ENCODE measurements at regions not wholly inside any gene's neighbourhood (a gene's known extent, or its start where the extent isn't known, plus 50 kb on each side); places are given as distances from the start of the nearest gene placed in this dataset.

GRCh38 chr2:41948397-41948763 is 99.4 kb upstream of the PKDCC start:
- ChIA-PET POLR2A (ENCODE audit: partially characterized antibody) (no interaction called here), CTCF (ENCODE audit: partially characterized antibody) (no interaction called here)
- Histone ChIP-seq H3K9me3 (ENCODE audit: control insufficient read depth in 1 of 2, low read length in 2 of 2) (no peaks in the 10 kb centered on the region), H3K4me3 (ENCODE audit: low read length in 2 of 2) (no peak overlapping the region), H3K36me3 (ENCODE audit: insufficient read depth, low read length) (no peaks in the 10 kb centered on the region), H3K27ac (ENCODE audit: low read depth, low read length) (no peak overlapping the region), H3K27me3 (ENCODE audit: insufficient read depth, low read length) (no peaks in the 10 kb centered on the region), H3K4me1 (ENCODE audit: insufficient read depth, low read length) (no peaks in the 10 kb centered on the region)
- intact Hi-C loops (cut with micrococcal nuclease): no loop called here
- Mint-ChIP-seq H3K4me1 (no peaks in the 10 kb centered on the region), H3K27me3 (peaks cover 3 to 9% of the 10 kb centered on the region in 2 donors), H3K36me3 (no peaks in the 10 kb centered on the region), H3K27ac (no peak overlapping the region), H3K4me3 (no peak overlapping the region), H3K9me3 (peaks cover 0 to 3% (median 0%) of the 10 kb centered on the region in 8 donors)
- DNase-seq: no peak

- H3K9me3 Mint-ChIP-seq: peaks cover 0 to 3% (median 0%) of the 10 kb centered on the region in 8 donors
- intact Hi-C loops (cut with micrococcal nuclease): no loop called here
- no peaks in the 10 kb centered on the region for H3K4me1 Mint-ChIP-seq
- no peak overlapping the region for H3K4me3 Mint-ChIP-seq
- CTCF ChIA-PET (ENCODE audit: partially characterized antibody): no interaction called here
- H3K27ac ChIP-seq (ENCODE audit: low read depth, low read length): no peak overlapping the region
- H3K4me1 ChIP-seq (ENCODE audit: insufficient read depth, low read length): no peaks in the 10 kb centered on the region
- POLR2A ChIA-PET (ENCODE audit: partially characterized antibody): no interaction called here
- H3K27me3 ChIP-seq (ENCODE audit: insufficient read depth, low read length): no peaks in the 10 kb centered on the region
- H3K4me3 ChIP-seq (ENCODE audit: low read length in 2 of 2): no peak overlapping the region
- H3K36me3 Mint-ChIP-seq: no peaks in the 10 kb centered on the region
- H3K9me3 ChIP-seq (ENCODE audit: control insufficient read depth in 1 of 2, low read length in 2 of 2): no peaks in the 10 kb centered on the region
- no peak overlapping the region for H3K27ac Mint-ChIP-seq
- H3K36me3 ChIP-seq (ENCODE audit: insufficient read depth, low read length): no peaks in the 10 kb centered on the region
- no peak for DNase-seq
- H3K27me3 Mint-ChIP-seq: peaks cover 3 to 9% of the 10 kb centered on the region in 2 donors
These were observed 98.5 kb upstream of the PKDCC start for GRCh38 chr2:41949091-41949882.

- intact Hi-C loops (cut with micrococcal nuclease): no loop called here
- no peak overlapping the region for H3K27ac Mint-ChIP-seq
- no peaks in the 10 kb centered on the region for H3K4me1 Mint-ChIP-seq
- no peak overlapping the region for H3K4me3 ChIP-seq (ENCODE audit: low read length in 2 of 2)
- no peak for DNase-seq
- H3K4me3 Mint-ChIP-seq: no peak overlapping the region
- H3K27me3 Mint-ChIP-seq: peaks cover 3 to 9% of the 10 kb centered on the region in 2 donors
- H3K27me3 ChIP-seq (ENCODE audit: insufficient read depth, low read length): no peaks in the 10 kb centered on the region
- H3K36me3 Mint-ChIP-seq: no peaks in the 10 kb centered on the region
- ChIA-PET CTCF (ENCODE audit: partially characterized antibody) (no interaction called here), POLR2A (ENCODE audit: partially characterized antibody) (no interaction called here)
- peaks cover 0 to 3% (median 0%) of the 10 kb centered on the region in 8 donors for H3K9me3 Mint-ChIP-seq
- H3K27ac ChIP-seq (ENCODE audit: low read depth, low read length): no peak overlapping the region
- H3K36me3 ChIP-seq (ENCODE audit: insufficient read depth, low read length): no peaks in the 10 kb centered on the region
- no peaks in the 10 kb centered on the region for H3K9me3 ChIP-seq (ENCODE audit: control insufficient read depth in 1 of 2, low read length in 2 of 2)
- H3K4me1 ChIP-seq (ENCODE audit: insufficient read depth, low read length): no peaks in the 10 kb centered on the region
These were observed 97.7 kb upstream of the PKDCC start for GRCh38 chr2:41949883-41950665.

GRCh38 chr2:41950666-41950960 is 97.2 kb upstream of the PKDCC start:
- peaks cover 3 to 9% of the 10 kb centered on the region in 2 donors for H3K27me3 Mint-ChIP-seq

GRCh38 chr2:41954304-41955291 is 93.2 kb upstream of the PKDCC start:
- Mint-ChIP-seq H3K9me3 (no peaks in the 10 kb centered on the region), H3K27ac (no peak overlapping the region), H3K27me3 (peaks cover 4% of the 10 kb centered on the region in 2 donors), H3K4me3 (no peak overlapping the region), H3K36me3 (no peaks in the 10 kb centered on the region), H3K4me1 (no peaks in the 10 kb centered on the region)
- CTCF ChIA-PET (ENCODE audit: partially characterized antibody): no interaction called here
- Histone ChIP-seq H3K4me1 (ENCODE audit: insufficient read depth, low read length) (no peaks in the 10 kb centered on the region), H3K4me3 (ENCODE audit: low read length in 2 of 2) (no peak overlapping the region), H3K9me3 (ENCODE audit: control insufficient read depth in 1 of 2, low read length in 2 of 2) (no peaks in the 10 kb centered on the region), H3K27ac (ENCODE audit: low read depth, low read length) (no peak overlapping the region), H3K36me3 (ENCODE audit: insufficient read depth, low read length) (no peaks in the 10 kb centered on the region), H3K27me3 (ENCODE audit: insufficient read depth, low read length) (no peaks in the 10 kb centered on the region)
- DNase-seq: no peak
- POLR2A ChIA-PET (ENCODE audit: partially characterized antibody): no interaction called here
- intact Hi-C loops (cut with micrococcal nuclease): no loop called here

More at GRCh38 chr2:41950666-41950960, 97.2 kb upstream of the PKDCC start:
- H3K4me3 ChIP-seq (ENCODE audit: low read length in 2 of 2): no peak overlapping the region
- intact Hi-C loops (cut with micrococcal nuclease): no loop called here
- H3K4me1 Mint-ChIP-seq: no peaks in the 10 kb centered on the region
- no peak overlapping the region for H3K4me3 Mint-ChIP-seq
- H3K36me3 ChIP-seq (ENCODE audit: insufficient read depth, low read length): no peaks in the 10 kb centered on the region
- POLR2A ChIA-PET (ENCODE audit: partially characterized antibody): no interaction called here
- H3K27ac ChIP-seq (ENCODE audit: low read depth, low read length): no peak overlapping the region
- H3K27me3 ChIP-seq (ENCODE audit: insufficient read depth, low read length): no peaks in the 10 kb centered on the region
- H3K9me3 Mint-ChIP-seq: peaks cover 0 to 3% (median 0%) of the 10 kb centered on the region in 8 donors
- DNase-seq: no peak
- H3K36me3 Mint-ChIP-seq: no peaks in the 10 kb centered on the region
- peak overlapping the region in 1 of 7 donors; percentile 25 for H3K27ac Mint-ChIP-seq
- H3K9me3 ChIP-seq (ENCODE audit: control insufficient read depth in 1 of 2, low read length in 2 of 2): no peaks in the 10 kb centered on the region
- CTCF ChIA-PET (ENCODE audit: partially characterized antibody): no interaction called here
- H3K4me1 ChIP-seq (ENCODE audit: insufficient read depth, low read length): no peaks in the 10 kb centered on the region

- H3K27me3 ChIP-seq (ENCODE audit: insufficient read depth, low read length): no peaks in the 10 kb centered on the region
- no peaks in the 10 kb centered on the region for H3K4me1 ChIP-seq (ENCODE audit: insufficient read depth, low read length)
- intact Hi-C loops (cut with micrococcal nuclease): no loop called here
- POLR2A ChIA-PET (ENCODE audit: partially characterized antibody): no interaction called here
- no peak overlapping the region for H3K4me3 ChIP-seq (ENCODE audit: low read length in 2 of 2)
- H3K36me3 ChIP-seq (ENCODE audit: insufficient read depth, low read length): no peaks in the 10 kb centered on the region
- H3K27ac ChIP-seq (ENCODE audit: low read depth, low read length): no peak overlapping the region
- H3K36me3 Mint-ChIP-seq: no peaks in the 10 kb centered on the region
- H3K27ac Mint-ChIP-seq: peak overlapping the region in 1 of 7 donors; percentile 43
- no peak overlapping the region for H3K4me3 Mint-ChIP-seq
- CTCF ChIA-PET (ENCODE audit: partially characterized antibody): no interaction called here
- no peaks in the 10 kb centered on the region for H3K9me3 ChIP-seq (ENCODE audit: control insufficient read depth in 1 of 2, low read length in 2 of 2)
- peaks cover 0 to 1% (median 0%) of the 10 kb centered on the region in 8 donors for H3K9me3 Mint-ChIP-seq
- DNase-seq: no peak
- peaks cover 4 to 7% of the 10 kb centered on the region in 2 donors for H3K27me3 Mint-ChIP-seq
- H3K4me1 Mint-ChIP-seq: no peaks in the 10 kb centered on the region
These were observed 92.3 kb upstream of the PKDCC start for GRCh38 chr2:41955316-41956043.

Data from CD4-positive, alpha-beta memory T cell (primary cell).